H1 (cell line): ENCODE measurements at regions not wholly inside any gene's neighbourhood (a gene's known extent, or its start where the extent isn't known, plus 50 kb on each side); places are given as distances from the start of the nearest gene placed in this dataset.

Experiments used
- CTCF ChIA-PET: fragments of 300-600 bp; sonication (Branson Sonifier 250); formaldehyde crosslinking; loops from one replicate; lab custom pipeline; 2021; ENCODE audit not compliant: partially characterized antibody; lab: Charles Lee
- POLR2A ChIA-PET: fragments of 300-600 bp; sonication (Branson Sonifier 250); formaldehyde crosslinking; loops from one replicate; lab custom pipeline; 2021; ENCODE audit warnings: inconsistent platforms; ENCODE audit not compliant: partially characterized antibody; lab: Charles Lee
- DNase-seq, 2 experiments: peaks; one replicate each; pipeline versions ENCODE4 v3.0.0 to v3.0.0-alpha.2; 2010 to 2022; ENCODE audit warnings: low spot score in 2 of 2, low read depth in 1 of 2, mixed read lengths in 1 of 2
- FAIRE-seq: peaks from 2 replicates; lab custom pipeline; 2011; peaks lifted over from hg19 to GRCh38; lab: Jason Lieb, UNC
- H2AFZ ChIP-seq: 2 replicates; pipeline ENCODE4 v1.8.1; 2012; ENCODE audit warnings: low read length, inconsistent platforms
- H2AK5ac ChIP-seq: 2 replicates; pipeline ENCODE4 v1.6.1; 2013; ENCODE audit warnings: low read depth, low read length
- H2BK120ac ChIP-seq: replicated peaks from 2 replicates; pipeline ENCODE3; 2013; ENCODE audit warnings: low read depth, low read length, inconsistent platforms
- H2BK12ac ChIP-seq: 2 replicates; pipeline ENCODE4 v1.6.1; 2013; ENCODE audit warnings: low read depth, low read length
- H2BK15ac ChIP-seq: 2 replicates; pipeline ENCODE4 v1.6.1; 2013; ENCODE audit warnings: low read length
- H2BK20ac ChIP-seq: 2 replicates; pipeline ENCODE4 v1.6.1; 2013; ENCODE audit warnings: low read length
- H2BK5ac ChIP-seq: 2 replicates; pipeline ENCODE4 v1.6.1; 2013; ENCODE audit warnings: low read depth, low read length
- H3K14ac ChIP-seq: 2 replicates; pipeline ENCODE4 v1.6.1; 2013; ENCODE audit warnings: inconsistent platforms; ENCODE audit not compliant: insufficient read length
- H3K18ac ChIP-seq: 2 replicates; pipeline ENCODE4 v1.6.1; 2013; ENCODE audit warnings: low read length; ENCODE audit errors: extremely low read depth
- H3K23ac ChIP-seq: 2 replicates; pipeline ENCODE4 v1.6.1; 2013; ENCODE audit warnings: inconsistent platforms; ENCODE audit not compliant: insufficient read length
- H3K23me2 ChIP-seq: 2 replicates; pipeline ENCODE4 v1.6.1; 2013; ENCODE audit warnings: low read depth, low read length
- H3K27ac ChIP-seq: 2 replicates; pipeline ENCODE4 v1.6.1; 2011; ENCODE audit warnings: low read depth, low read length, inconsistent platforms
- H3K27me3 ChIP-seq, 4 experiments: replicated peaks in 1 of 4; 1 replicate in 1 of 4; 2 replicates in 3 of 4; pipeline versions ENCODE4 v1.6.1 to v1.8.1; 2011 to 2013; ENCODE audit warnings: low read length in 3 of 4, mild to moderate bottlenecking in 3 of 4, inconsistent platforms in 2 of 4, mixed read lengths in 2 of 4, moderate library complexity in 1 of 4; ENCODE audit not compliant: control insufficient read depth in 3 of 4, insufficient read depth in 3 of 4; ENCODE audit errors: extremely low read depth in 1 of 4
- H3K36me3 ChIP-seq, 4 experiments: 2 replicates each; pipeline versions ENCODE4 v1.6.1 to v1.8.1; 2011 to 2013; ENCODE audit warnings: mild to moderate bottlenecking in 4 of 4, low read length in 3 of 4, moderate library complexity in 2 of 4, control low read depth in 1 of 4, inconsistent platforms in 1 of 4; ENCODE audit not compliant: insufficient read depth in 4 of 4, control insufficient read depth in 2 of 4
- H3K4ac ChIP-seq: replicated peaks from 2 replicates; pipeline ENCODE3; 2013; ENCODE audit warnings: low read length, low read depth, mixed read lengths, inconsistent platforms; ENCODE audit not compliant: insufficient read length
- H3K4me1 ChIP-seq, 4 experiments: replicated peaks in 1 of 4; 1 replicate in 1 of 4; 2 replicates in 3 of 4; pipeline versions ENCODE4 v1.6.1 to v1.8.1; 2011 to 2013; ENCODE audit warnings: low read length in 3 of 4, inconsistent platforms in 2 of 4, mixed read lengths in 1 of 4; ENCODE audit not compliant: insufficient read depth in 4 of 4, control insufficient read depth in 3 of 4
- H3K4me2 ChIP-seq, 2 experiments: 2 replicates each; pipeline versions ENCODE4 v1.6.1 to v1.8.1; 2011 to 2013; ENCODE audit warnings: low read depth in 2 of 2, low read length in 2 of 2, control low read depth in 1 of 2, inconsistent platforms in 1 of 2, mild to moderate bottlenecking in 1 of 2; ENCODE audit not compliant: insufficient read depth in 1 of 2
- H3K4me3 ChIP-seq, 4 experiments: fragments of 200-600, 300-600 bp in 1 of 4; sonication (generic), shearing (Covaris generic), sonication (Bioruptor Twin) in 1 of 4; 2 replicates each; pipeline versions ENCODE4 v1.5.1 to v1.8.1; 2011 to 2016; ENCODE audit warnings: low read length in 4 of 4, low read depth in 3 of 4, control low read depth in 2 of 4, inconsistent platforms in 2 of 4, mild to moderate bottlenecking in 2 of 4, mixed read lengths in 1 of 4, moderate library complexity in 1 of 4; ENCODE audit not compliant: insufficient read depth in 2 of 4; ENCODE audit errors: extremely low read depth in 1 of 4
- H3K56ac ChIP-seq: replicated peaks from 2 replicates; pipeline ENCODE3; 2013; ENCODE audit warnings: low read depth, mild to moderate bottlenecking, mixed read lengths, low read length, inconsistent platforms; ENCODE audit not compliant: insufficient read length
- H3K79me1 ChIP-seq: 2 replicates; pipeline ENCODE4 v1.6.1; 2013; ENCODE audit warnings: low read depth, low read length, control low read depth
- H3K79me2 ChIP-seq, 2 experiments: 2 replicates each; pipeline versions ENCODE4 v1.6.1 to v1.8.1; 2012 to 2013; ENCODE audit warnings: low read length in 2 of 2, mild to moderate bottlenecking in 2 of 2, inconsistent platforms in 1 of 2; ENCODE audit not compliant: insufficient read depth in 2 of 2, control insufficient read depth in 1 of 2
- H3K9ac ChIP-seq, 4 experiments: replicated peaks in 1 of 4; 1 replicate in 1 of 4; 2 replicates in 3 of 4; pipeline versions ENCODE4 v1.6.1 to v1.8.1; 2011 to 2013; ENCODE audit warnings: low read depth in 3 of 4, low read length in 3 of 4, control low read depth in 2 of 4, mild to moderate bottlenecking in 2 of 4, moderate library complexity in 2 of 4, inconsistent platforms in 1 of 4; ENCODE audit errors: extremely low read depth in 1 of 4
- H3K9me3 ChIP-seq, 2 experiments: 2 replicates each; pipeline versions ENCODE4 v1.6.1 to v1.8.1; 2012 to 2013; ENCODE audit warnings: mild to moderate bottlenecking in 2 of 2, moderate library complexity in 2 of 2, control low read depth in 1 of 2, inconsistent platforms in 1 of 2, low read depth in 1 of 2, low read length in 1 of 2, mixed read lengths in 1 of 2; ENCODE audit not compliant: insufficient read depth in 2 of 2
- H4K20me1 ChIP-seq, 2 experiments: replicated peaks in 1 of 2; 2 replicates each; pipeline versions ENCODE3 to v1.8.1; 2011 to 2013; ENCODE audit warnings: inconsistent platforms in 2 of 2, low read length in 2 of 2, mild to moderate bottlenecking in 1 of 2; ENCODE audit not compliant: insufficient read depth in 2 of 2, control insufficient read depth in 1 of 2
- H4K5ac ChIP-seq: 2 replicates; pipeline ENCODE4 v1.6.1; 2013; ENCODE audit warnings: low read length, low read depth, mixed read lengths, inconsistent platforms; ENCODE audit not compliant: insufficient read length
- H4K8ac ChIP-seq: 2 replicates; pipeline ENCODE4 v1.8.0; 2013; ENCODE audit warnings: mild to moderate bottlenecking, moderate library complexity, low read length, inconsistent platforms; ENCODE audit not compliant: insufficient read depth; ENCODE audit errors: extremely low read depth
- H4K91ac ChIP-seq: replicated peaks from 2 replicates; pipeline ENCODE3; 2013; ENCODE audit warnings: low read length, mixed read lengths, inconsistent platforms; ENCODE audit not compliant: insufficient read length
- E2F6 ChIP-seq: IDR thresholded peaks from 2 replicates; pipeline ENCODE4 v1.6.1; 2012; ENCODE audit warnings: inconsistent platforms
- EZH2 ChIP-seq: fragments of 200-600 bp; sonication (generic); IDR thresholded peaks from 2 replicates; pipeline ENCODE4 v1.7.1; 2012; ENCODE audit warnings: low read depth, mild to moderate bottlenecking, moderate library complexity, low read length, inconsistent platforms; ENCODE audit not compliant: severe bottlenecking
- JUN ChIP-seq: IDR thresholded peaks from 2 replicates; pipeline ENCODE4 v1.6.1; 2011; ENCODE audit warnings: low read depth, mild to moderate bottlenecking, improper control_type of control experiment, low read length
- NANOG ChIP-seq: IDR thresholded peaks from 2 replicates; pipeline ENCODE4 v1.6.1; 2011; ENCODE audit warnings: low read length, low read depth, mild to moderate bottlenecking, inconsistent platforms; ENCODE audit not compliant: insufficient read depth, poor library complexity, severe bottlenecking
- PHF8 ChIP-seq: fragments of 200-600 bp; sonication (generic); conservative IDR thresholded peaks from 2 replicates; pipeline ENCODE4 v1.7.1; 2012; ENCODE audit warnings: low read depth, mild to moderate bottlenecking, inconsistent platforms, low read length, moderate library complexity
- RFX5 ChIP-seq: IDR thresholded peaks from 2 replicates; pipeline ENCODE4 v1.6.1; 2011; ENCODE audit warnings: low read depth, low read length, improper control_type of control experiment, borderline replicate concordance
- SIX5 ChIP-seq: IDR thresholded peaks from 2 replicates; pipeline ENCODE4 v1.6.1; 2011; ENCODE audit warnings: mild to moderate bottlenecking, low read depth, low read length
- TAF7 ChIP-seq: optimal IDR thresholded peaks from 2 replicates; pipeline ENCODE3; 2011; ENCODE audit warnings: low read depth, mild to moderate bottlenecking, inconsistent platforms, low read length, moderate library complexity, borderline replicate concordance
- ZNF274 ChIP-seq: IDR thresholded peaks from 2 replicates; pipeline ENCODE4 v1.7.0; 2012; ENCODE audit warnings: low read length, borderline replicate concordance; ENCODE audit errors: extremely low read depth
- WGBS, 2 experiments: shearing (Covaris generic) in 1 of 2; methylation state at CpG; one replicate each; pipeline versions ENCODE4 v1.1.6 to v1.1.7; 2013 to 2015; ENCODE audit warnings: low lambda C conversion rate in 2 of 2, mixed read lengths in 2 of 2, inconsistent platforms in 1 of 2, low coverage in 1 of 2, missing lambda C conversion rate in 1 of 2; ENCODE audit not compliant: insufficient replicate concordance in 2 of 2, insufficient coverage in 1 of 2, insufficient read length in 1 of 2; ENCODE audit errors: extremely low coverage in 1 of 2, missing lambda C conversion rate in 1 of 2; 5-methylcytosine and 5-hydroxymethylcytosine counted together
- TF ChIP-seq, protein P1 (sequence below): IDR thresholded peaks from 2 replicates; pipeline ENCODE4 v1.6.1; 2012; ENCODE audit warnings: low read length, inconsistent platforms

DNA sequence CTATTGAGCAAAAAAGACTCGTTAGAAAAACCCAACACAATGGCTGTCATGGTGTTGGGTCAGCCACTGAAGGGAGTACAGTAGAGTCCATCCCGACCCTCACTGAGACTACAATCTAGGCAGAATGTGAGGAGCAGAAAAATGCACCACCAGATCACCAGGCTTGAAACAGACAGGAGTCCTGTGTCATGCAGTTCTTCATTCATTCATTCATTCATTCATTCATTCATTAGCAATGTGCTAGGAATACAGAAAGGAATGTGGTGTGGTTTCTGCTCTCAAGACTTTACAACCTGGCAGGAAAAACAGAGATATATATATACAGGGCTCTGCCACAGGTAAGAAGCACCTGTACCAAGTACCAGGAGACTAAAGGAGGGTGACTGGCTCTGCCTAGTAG lies 392.3 kb downstream of the OMA1 start:
- H3K4ac ChIP-seq = no peak overlapping the region
- TF ChIP-seq, protein P1, sequence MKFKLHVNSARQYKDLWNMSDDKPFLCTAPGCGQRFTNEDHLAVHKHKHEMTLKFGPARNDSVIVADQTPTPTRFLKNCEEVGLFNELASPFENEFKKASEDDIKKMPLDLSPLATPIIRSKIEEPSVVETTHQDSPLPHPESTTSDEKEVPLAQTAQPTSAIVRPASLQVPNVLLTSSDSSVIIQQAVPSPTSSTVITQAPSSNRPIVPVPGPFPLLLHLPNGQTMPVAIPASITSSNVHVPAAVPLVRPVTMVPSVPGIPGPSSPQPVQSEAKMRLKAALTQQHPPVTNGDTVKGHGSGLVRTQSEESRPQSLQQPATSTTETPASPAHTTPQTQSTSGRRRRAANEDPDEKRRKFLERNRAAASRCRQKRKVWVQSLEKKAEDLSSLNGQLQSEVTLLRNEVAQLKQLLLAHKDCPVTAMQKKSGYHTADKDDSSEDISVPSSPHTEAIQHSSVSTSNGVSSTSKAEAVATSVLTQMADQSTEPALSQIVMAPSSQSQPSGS = no peak
- TF ChIP-seq SIX5 (no peak), JUN (no peak), EZH2 (no peak), E2F6 (no peak), RFX5 (no peak), ZNF274 (no peak), TAF7 (no peak), NANOG (no peak), PHF8 (no peak)
- CTCF ChIA-PET = interaction anchor here (0.7 to 6.8 kb wide), 16 partner anchors 9 to 457 kb away, joined by 3 to 54 read pairs (median 4); no protein-coding TSS in a partner anchor

More for the DNA sequence above, 392.3 kb downstream of the OMA1 start:
- no peaks in the 10 kb centered on the region for H3K27me3 ChIP-seq
- H4K91ac ChIP-seq = no peak overlapping the region
- H2BK12ac ChIP-seq = no peak overlapping the region
- H3K23me2 ChIP-seq = no peaks in the 10 kb centered on the region
- no peaks in the 10 kb centered on the region for H3K79me2 ChIP-seq
- no peak overlapping the region for H2BK20ac ChIP-seq
- no peak overlapping the region for H2BK15ac ChIP-seq
- no peak overlapping the region for H2AFZ ChIP-seq
- no peak overlapping the region for H3K18ac ChIP-seq
- no peak overlapping the region for H3K4me2 ChIP-seq
- no peaks in the 10 kb centered on the region for H3K9me3 ChIP-seq
- H3K9ac ChIP-seq = no peak overlapping the region
- FAIRE-seq (no peak), DNase-seq (no peak)
- POLR2A ChIA-PET = no interaction called here
- no peaks in the 10 kb centered on the region for H3K79me1 ChIP-seq
- H3K4me1 ChIP-seq = peaks cover 3 to 22% (median 11%) of the 10 kb centered on the region in 4 experiments; a peak in 6 of 7 replicates
- no peaks in the 10 kb centered on the region for H4K20me1 ChIP-seq
- no peak overlapping the region for H2AK5ac ChIP-seq
- no peak overlapping the region for H4K5ac ChIP-seq
- no peak overlapping the region for H3K4me3 ChIP-seq
- 100% methylated on average over 2 of the region's 2 CpGs; no CpG with 5 or more reads in 1 of the 2 experiments for WGBS, 2 experiments
- no peak overlapping the region for H3K23ac ChIP-seq
- H2BK120ac ChIP-seq = no peak overlapping the region
- H3K14ac ChIP-seq = no peak overlapping the region
- no peak overlapping the region for H4K8ac ChIP-seq
- no peaks in the 10 kb centered on the region for H3K36me3 ChIP-seq
- no peak overlapping the region for H2BK5ac ChIP-seq
- H3K56ac ChIP-seq = no peak overlapping the region
- H3K27ac ChIP-seq = no peak overlapping the region
